Astrocyte (in vitro differentiated cells and primary cell): ENCODE measurements at regions not wholly inside any gene's neighbourhood (a gene's known extent, or its start where the extent isn't known, plus 50 kb on each side); places are given as distances from the start of the nearest gene placed in this dataset.
"Not testable (repeated sequence)": the region's sequence is repeated elsewhere in the genome, so short reads cannot be mapped to it uniquely, and the experiment has no call there.

Experiments
- DNase-seq: peaks from one replicate; pipeline ENCODE4 v3.0.0-alpha.2; 2010; ENCODE audit warnings: low read depth
- FAIRE-seq: peaks from 2 replicates; lab custom pipeline; 2011; peaks lifted over from hg19 to GRCh38; lab: Jason Lieb, UNC
- H2AFZ ChIP-seq: 2 replicates; pipeline ENCODE4 v1.6.0; 2012; ENCODE audit warnings: low read depth, low read length, inconsistent platforms
- H3K27ac ChIP-seq: 2 replicates; pipeline ENCODE4 v1.5.1; 2011; ENCODE audit warnings: low read depth, low read length, inconsistent platforms
- H3K27me3 ChIP-seq: 2 replicates; pipeline ENCODE4 v1.6.0; 2011; ENCODE audit warnings: low read length, inconsistent platforms; ENCODE audit not compliant: insufficient read depth
- H3K36me3 ChIP-seq: 2 replicates; pipeline ENCODE4 v1.5.1; 2011; ENCODE audit warnings: low read length, inconsistent platforms; ENCODE audit not compliant: insufficient read depth
- H3K4me1 ChIP-seq: 2 replicates; pipeline ENCODE4 v1.5.1; 2011; ENCODE audit warnings: low read length, inconsistent platforms; ENCODE audit not compliant: insufficient read depth
- H3K4me2 ChIP-seq: 2 replicates; pipeline ENCODE4 v1.6.0; 2012; ENCODE audit warnings: low read length, inconsistent platforms
- H3K4me3 ChIP-seq: 2 replicates; pipeline ENCODE4 v1.5.1; 2011; ENCODE audit warnings: low read depth, mild to moderate bottlenecking, low read length, inconsistent platforms; ENCODE audit not compliant: insufficient read depth
- H3K79me2 ChIP-seq: 2 replicates; pipeline ENCODE4 v1.6.0; 2012; ENCODE audit warnings: mild to moderate bottlenecking, low read length, inconsistent platforms; ENCODE audit not compliant: insufficient read depth
- H3K9ac ChIP-seq: 2 replicates; pipeline ENCODE4 v1.6.0; 2012; ENCODE audit warnings: mild to moderate bottlenecking, low read length, inconsistent platforms
- H3K9me3 ChIP-seq: 2 replicates; pipeline ENCODE4 v1.5.1; 2012; ENCODE audit warnings: low read depth, mild to moderate bottlenecking, low read length, inconsistent platforms; ENCODE audit not compliant: insufficient read depth
- H4K20me1 ChIP-seq: 2 replicates; pipeline ENCODE4 v1.6.0; 2012; ENCODE audit warnings: low read length, inconsistent platforms; ENCODE audit not compliant: insufficient read depth
- H3K27ac Mint-ChIP-seq: one replicate; pipeline ENCODE4 v1.8.0; 2021; ENCODE audit warnings: mild to moderate bottlenecking, mixed read lengths; ENCODE audit not compliant: unreplicated experiment
- H3K27me3 Mint-ChIP-seq: one replicate; pipeline ENCODE4 v1.8.0; 2021; ENCODE audit warnings: low read depth, mixed read lengths; ENCODE audit not compliant: unreplicated experiment
- H3K36me3 Mint-ChIP-seq: one replicate; pipeline ENCODE4 v1.8.0; 2021; ENCODE audit warnings: low read depth, mixed read lengths; ENCODE audit not compliant: unreplicated experiment
- H3K4me1 Mint-ChIP-seq: one replicate; pipeline ENCODE4 v1.8.0; 2021; ENCODE audit warnings: low read depth, mixed read lengths; ENCODE audit not compliant: unreplicated experiment
- H3K4me3 Mint-ChIP-seq: one replicate; pipeline ENCODE4 v1.8.0; 2021; ENCODE audit warnings: mild to moderate bottlenecking, moderate library complexity, mixed read lengths; ENCODE audit not compliant: unreplicated experiment
- H3K9me3 Mint-ChIP-seq: one replicate; pipeline ENCODE4 v1.8.0; 2021; ENCODE audit warnings: mild to moderate bottlenecking, mixed read lengths; ENCODE audit not compliant: unreplicated experiment
- EZH2 ChIP-seq: IDR thresholded peaks from 2 replicates; pipeline ENCODE4 v1.6.1; 2012; ENCODE audit warnings: mild to moderate bottlenecking, low read length, inconsistent platforms; ENCODE audit not compliant: insufficient read depth
- TF ChIP-seq, protein P1 (sequence below): IDR thresholded peaks from 2 replicates; pipeline ENCODE4 v1.5.1; 2011; ENCODE audit warnings: low read depth, mild to moderate bottlenecking, inconsistent platforms, low read length, moderate library complexity; ENCODE audit not compliant: insufficient read depth

DNA sequence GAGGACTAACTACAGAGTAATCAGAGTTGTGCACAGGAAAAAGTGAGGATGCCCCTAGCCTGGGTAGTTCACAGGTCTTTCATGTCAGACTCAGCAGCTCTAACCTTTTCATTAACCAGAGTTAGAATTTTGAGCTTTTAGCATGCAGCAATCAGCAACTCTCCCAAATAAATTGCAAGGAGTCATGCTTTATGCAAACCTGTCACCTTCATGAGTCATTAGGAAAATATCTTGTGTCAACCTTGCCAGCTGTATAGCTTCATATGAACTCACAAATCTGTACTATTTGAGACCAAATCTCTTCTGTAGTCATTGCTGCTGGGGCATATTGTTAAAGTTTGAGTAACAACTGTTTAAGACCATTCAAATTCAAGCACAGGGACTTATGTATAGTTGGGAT lies 382.3 kb upstream of the NT5C1B start:
- Histone ChIP-seq H3K79me2 (no peaks in the 10 kb centered on the region), H3K4me1 (peaks cover 14% of the 10 kb centered on the region), H3K9ac (no peak overlapping the region), H3K9me3 (no peaks in the 10 kb centered on the region), H3K27ac (no peak overlapping the region), H3K36me3 (no peaks in the 10 kb centered on the region), H4K20me1 (no peaks in the 10 kb centered on the region), H3K4me2 (no peak overlapping the region), H3K27me3 (no peaks in the 10 kb centered on the region), H2AFZ (no peak overlapping the region), H3K4me3 (no peak overlapping the region)
- DNase-seq: peak; percentile 35
- TF ChIP-seq EZH2: no peak
- TF ChIP-seq, protein P1, sequence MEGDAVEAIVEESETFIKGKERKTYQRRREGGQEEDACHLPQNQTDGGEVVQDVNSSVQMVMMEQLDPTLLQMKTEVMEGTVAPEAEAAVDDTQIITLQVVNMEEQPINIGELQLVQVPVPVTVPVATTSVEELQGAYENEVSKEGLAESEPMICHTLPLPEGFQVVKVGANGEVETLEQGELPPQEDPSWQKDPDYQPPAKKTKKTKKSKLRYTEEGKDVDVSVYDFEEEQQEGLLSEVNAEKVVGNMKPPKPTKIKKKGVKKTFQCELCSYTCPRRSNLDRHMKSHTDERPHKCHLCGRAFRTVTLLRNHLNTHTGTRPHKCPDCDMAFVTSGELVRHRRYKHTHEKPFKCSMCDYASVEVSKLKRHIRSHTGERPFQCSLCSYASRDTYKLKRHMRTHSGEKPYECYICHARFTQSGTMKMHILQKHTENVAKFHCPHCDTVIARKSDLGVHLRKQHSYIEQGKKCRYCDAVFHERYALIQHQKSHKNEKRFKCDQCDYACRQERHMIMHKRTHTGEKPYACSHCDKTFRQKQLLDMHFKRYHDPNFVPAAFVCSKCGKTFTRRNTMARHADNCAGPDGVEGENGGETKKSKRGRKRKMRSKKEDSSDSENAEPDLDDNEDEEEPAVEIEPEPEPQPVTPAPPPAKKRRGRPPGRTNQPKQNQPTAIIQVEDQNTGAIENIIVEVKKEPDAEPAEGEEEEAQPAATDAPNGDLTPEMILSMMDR: no peak
- Mint-ChIP-seq H3K4me1 (peaks cover 14% of the 10 kb centered on the region), H3K27me3 (no peaks in the 10 kb centered on the region), H3K36me3 (no peaks in the 10 kb centered on the region), H3K9me3 (no peaks in the 10 kb centered on the region), H3K4me3 (no peak overlapping the region), H3K27ac (no peak overlapping the region)
- peak; percentile 20 for FAIRE-seq

DNA sequence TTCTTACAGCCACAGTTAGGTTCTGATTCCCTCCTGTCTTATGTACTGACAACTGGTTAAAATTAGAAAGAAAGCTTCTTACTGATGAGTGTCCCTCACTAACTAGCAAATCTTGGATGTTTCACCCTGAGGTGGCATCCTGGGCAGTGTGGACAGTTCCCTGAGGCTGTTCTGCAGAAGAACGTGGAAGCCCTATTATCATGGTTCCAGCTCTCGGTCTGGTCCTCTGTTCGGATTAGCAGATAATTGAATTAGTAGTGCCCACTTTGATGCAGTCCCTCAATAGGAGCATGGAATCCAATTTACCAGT lies 381.7 kb upstream of the NT5C1B start:
- peaks cover 8% of the 10 kb centered on the region for H3K4me1 Mint-ChIP-seq
- Histone ChIP-seq H3K9me3 (no peaks in the 10 kb centered on the region), H3K36me3 (no peaks in the 10 kb centered on the region), H3K9ac (no peak overlapping the region), H3K4me2 (no peak overlapping the region), H3K79me2 (no peaks in the 10 kb centered on the region), H3K4me3 (no peak overlapping the region), H3K4me1 (peaks cover 8% of the 10 kb centered on the region), H4K20me1 (no peaks in the 10 kb centered on the region), H3K27ac (no peak overlapping the region), H2AFZ (no peak overlapping the region), H3K27me3 (no peaks in the 10 kb centered on the region)
- H3K27ac Mint-ChIP-seq: no peak overlapping the region
- H3K4me3 Mint-ChIP-seq: no peak overlapping the region
- no peaks in the 10 kb centered on the region for H3K36me3 Mint-ChIP-seq
- FAIRE-seq: no peak
- no peaks in the 10 kb centered on the region for H3K27me3 Mint-ChIP-seq
- no peak for DNase-seq
- TF ChIP-seq, protein P1: no peak
- TF ChIP-seq EZH2: no peak
- H3K9me3 Mint-ChIP-seq: no peaks in the 10 kb centered on the region

DNA sequence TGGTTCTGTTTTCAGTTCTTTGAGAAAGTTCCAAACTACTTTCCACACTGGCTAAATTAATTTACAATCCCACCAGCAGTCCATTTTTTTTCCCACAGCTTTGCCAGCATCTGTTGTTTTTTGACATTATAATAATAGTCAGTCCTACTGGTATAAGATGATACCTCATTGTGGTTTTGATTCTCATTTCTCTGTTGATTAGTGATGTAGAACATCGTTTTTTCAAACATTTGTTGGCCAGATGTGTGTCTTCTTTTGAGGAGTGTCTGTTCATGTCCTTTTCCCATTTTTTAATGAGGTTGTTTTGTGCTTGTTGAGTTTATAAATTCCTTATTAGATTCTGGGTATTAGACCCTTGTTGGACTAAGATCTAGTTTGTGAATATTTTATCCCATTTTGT lies 376.8 kb upstream of the NT5C1B start:
- no peaks in the 10 kb centered on the region for H3K27me3 Mint-ChIP-seq
- no peak for FAIRE-seq
- no peak for TF ChIP-seq EZH2
- TF ChIP-seq, protein P1: no peak
- Histone ChIP-seq H3K4me1 (no peaks in the 10 kb centered on the region), H3K36me3 (no peaks in the 10 kb centered on the region), H3K27me3 (no peaks in the 10 kb centered on the region), H3K9ac (no peak overlapping the region), H3K9me3 (no peaks in the 10 kb centered on the region), H2AFZ (no peak overlapping the region), H3K27ac (no peak overlapping the region), H3K4me2 (no peak overlapping the region), H3K79me2 (no peaks in the 10 kb centered on the region), H3K4me3 (no peak overlapping the region), H4K20me1 (no peaks in the 10 kb centered on the region)
- H3K9me3 Mint-ChIP-seq: no peaks in the 10 kb centered on the region
- H3K36me3 Mint-ChIP-seq: no peaks in the 10 kb centered on the region
- H3K27ac Mint-ChIP-seq: no peak overlapping the region
- H3K4me3 Mint-ChIP-seq: no peak overlapping the region
- peak; percentile 10 for DNase-seq
- no peaks in the 10 kb centered on the region for H3K4me1 Mint-ChIP-seq

DNA sequence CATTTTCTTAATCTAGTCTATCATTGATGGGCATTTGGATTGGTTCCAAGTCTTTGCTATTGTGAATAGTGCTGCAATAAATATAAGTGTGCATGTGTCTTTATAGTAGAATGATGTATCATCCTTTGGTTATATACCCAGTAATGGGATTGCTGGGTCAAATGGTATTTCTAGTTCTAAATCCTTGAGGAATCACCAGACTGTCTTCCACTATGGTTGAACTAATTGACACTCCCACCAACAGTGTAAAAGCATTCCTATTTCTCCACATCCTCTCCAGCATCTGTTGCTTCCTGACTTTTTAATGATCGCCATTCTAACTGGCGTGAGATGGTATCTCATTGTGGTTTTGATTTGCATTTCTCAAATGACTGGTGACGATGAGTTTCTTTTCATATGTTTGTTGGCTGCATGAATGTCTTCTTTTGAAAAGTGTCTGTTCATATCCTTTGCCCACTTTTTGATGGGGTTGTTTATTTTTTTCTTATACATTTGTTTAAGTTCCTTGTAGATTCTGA lies 374.4 kb upstream of the NT5C1B start:
- not testable (repeated sequence) for H3K4me2 ChIP-seq, H3K4me1 ChIP-seq, H3K4me1 Mint-ChIP-seq, H3K36me3 Mint-ChIP-seq, H3K9me3 Mint-ChIP-seq, H4K20me1 ChIP-seq, H3K36me3 ChIP-seq, H3K27ac ChIP-seq, H3K4me3 Mint-ChIP-seq, H2AFZ ChIP-seq, H3K9ac ChIP-seq, H3K27me3 Mint-ChIP-seq, H3K79me2 ChIP-seq, H3K27ac Mint-ChIP-seq, FAIRE-seq, H3K9me3 ChIP-seq, H3K27me3 ChIP-seq, H3K4me3 ChIP-seq
- DNase-seq: peak; percentile 11
